ENCODE measurements at regions not wholly inside any gene's neighbourhood (a gene's known extent, or its start where the extent isn't known, plus 50 kb on each side); places are given as distances from the start of the nearest gene placed in this dataset.

- Histone ChIP-seq H3K27me3 (ENCODE audit: insufficient read depth, low read length) (no peaks in the 10 kb centered on the region), H2BK120ac (ENCODE audit: low read depth, low read length, poor library complexity, severe bottlenecking) (no peak overlapping the region), H3K18ac (ENCODE audit: insufficient read length, low read depth, low read length) (no peak overlapping the region), H3K56ac (ENCODE audit: insufficient read length, low read depth, low read length) (no peak overlapping the region), H3K79me1 (ENCODE audit: insufficient read depth, low read depth, low read length, poor library complexity, severe bottlenecking) (no peaks in the 10 kb centered on the region), H2AFZ (ENCODE audit: low read length) (no peak overlapping the region), H2BK12ac (ENCODE audit: insufficient read length, low read depth, low read length) (no peak overlapping the region), H2AK5ac (ENCODE audit: insufficient read length, low read length) (no peak overlapping the region), H3K9ac (ENCODE audit: extremely low read depth, insufficient read length, low read length) (no peak overlapping the region), H3T11ph (ENCODE audit: low read length) (no peak overlapping the region), H3K79me2 (ENCODE audit: insufficient read depth, low read length) (peaks cover 2% of the 10 kb centered on the region; the same call in 1 of the 2 replicates), H3K4me2 (ENCODE audit: insufficient read depth, insufficient read length, low read length) (no peak overlapping the region), H2BK5ac (ENCODE audit: insufficient read length, low read length) (no peak overlapping the region), H3K23ac (ENCODE audit: insufficient read length, low read depth, low read length) (no peak overlapping the region), H2BK20ac (ENCODE audit: low read depth, low read length, poor library complexity, severe bottlenecking) (no peak overlapping the region), H2BK15ac (ENCODE audit: low read depth, low read length) (no peak overlapping the region), H3K9me3 (ENCODE audit: control insufficient read depth, low read depth, low read length) (no peaks in the 10 kb centered on the region), H4K8ac (replicated peaks; ENCODE audit: insufficient read length, low read depth, low read length) (no peak overlapping the region), H4K91ac (ENCODE audit: insufficient read length, low read depth, low read length) (no peak overlapping the region), H3K4me1 (ENCODE audit: insufficient read depth, low read length) (no peaks in the 10 kb centered on the region), H3K23me2 (ENCODE audit: insufficient read length, low read depth, low read length, poor library complexity, severe bottlenecking) (no peaks in the 10 kb centered on the region), H3K4ac (ENCODE audit: low read depth, low read length) (no peak overlapping the region), H3K14ac (ENCODE audit: insufficient read depth, low read length) (no peak overlapping the region), H4K5ac (ENCODE audit: insufficient read length, low read depth, low read length) (no peak overlapping the region), H3K27ac (ENCODE audit: insufficient read length, low read depth, low read length) (no peak overlapping the region), H4K20me1 (ENCODE audit: control insufficient read depth, insufficient read depth, insufficient read length) (no peaks in the 10 kb centered on the region)
- WGBS (ENCODE audit: extremely low coverage, insufficient read length, low lambda C conversion rate), result no CpG with 5 or more reads among the region's 2 CpGs
- DNase-seq, result no peak
- Mint-ChIP-seq H3K9me3 (peaks cover 7 to 9% of the 10 kb centered on the region in 2 experiments; a peak in 3 of 5 replicates), H3K4me1 (no peaks in the 10 kb centered on the region), H3K27me3 (ENCODE audit: low read depth) (peaks cover 11% of the 10 kb centered on the region), H3K36me3 (ENCODE audit: insufficient read depth in 1 of 3, low read depth in 3 of 3) (peaks cover 0 to 22% (median 4%) of the 10 kb centered on the region in 3 experiments; a peak in 4 of 7 replicates), H3K4me3 (no peak overlapping the region), H3K27ac (no peak overlapping the region)
- no peak for TF ChIP-seq CTCF (conservative IDR thresholded peaks at IDR 0.05)
Observed at GRCh38 chr12:125303337-125303736, 238.1 kb downstream of the AACS start.

All from H9 (cell line).